Stimulated activated CD4-positive, alpha-beta T cell treated with anti-CD3 and anti-CD28 coated beads, TNF-alpha, amount 100 ng/mL, for 48 hours (primary cell): ENCODE measurements at regions not wholly inside any gene's neighbourhood (a gene's known extent, or its start where the extent isn't known, plus 50 kb on each side); places are given as distances from the start of the nearest gene placed in this dataset.
"Not testable (repeated sequence)": the region's sequence is repeated elsewhere in the genome, so short reads cannot be mapped to it uniquely, and the experiment has no call there.

Source experiments
- DNase-seq, 3 donors: peaks; one replicate each; pipeline ENCODE4 v3.0.0-alpha.2; 2020; ENCODE audit warnings: low read depth in 3 of 3

GRCh38 chr3:67064105-67064504 lies 66.0 kb downstream of the KBTBD8 start:
- DNase-seq, result no peak

GRCh38 chr3:67067251-67067650 lies 69.1 kb downstream of the KBTBD8 start:
- DNase-seq, result no peak

- DNase-seq, result not testable (repeated sequence)
Observed at GRCh38 chr3:67072640-67073039, 74.5 kb downstream of the KBTBD8 start.

- DNase-seq, result no peak
Observed at GRCh38 chr3:67073812-67074211, 75.7 kb downstream of the KBTBD8 start.

GRCh38 chr3:67075295-67075694 lies 77.2 kb downstream of the KBTBD8 start:
- DNase-seq, result no peak

GRCh38 chr3:67076607-67077006 lies 78.5 kb downstream of the KBTBD8 start:
- DNase-seq, result no peak

- no peak for DNase-seq
Observed at GRCh38 chr3:67077656-67078055, 79.5 kb downstream of the KBTBD8 start.

GRCh38 chr3:67082533-67083024 lies 84.5 kb downstream of the KBTBD8 start:
- DNase-seq, result no peak

- DNase-seq, result peak in 2 of 3 donors; percentile 21 to 37
Observed at GRCh38 chr3:67083277-67083676, 85.2 kb downstream of the KBTBD8 start.

- no peak for DNase-seq
Observed at GRCh38 chr3:67087788-67088187, 89.7 kb downstream of the KBTBD8 start.

- no peak for DNase-seq
Observed at GRCh38 chr3:67090474-67090873, 92.4 kb downstream of the KBTBD8 start.

GRCh38 chr3:67093305-67093704 lies 95.2 kb downstream of the KBTBD8 start:
- no peak for DNase-seq

- no peak for DNase-seq
Observed at GRCh38 chr3:67094167-67094566, 96.1 kb downstream of the KBTBD8 start.

- no peak for DNase-seq
Observed at GRCh38 chr3:67094774-67095173, 96.7 kb downstream of the KBTBD8 start.

- no peak for DNase-seq
Observed at GRCh38 chr3:67104388-67104787, 106.3 kb downstream of the KBTBD8 start.

- DNase-seq, result no peak
Observed at GRCh38 chr3:67106874-67107273, 108.8 kb downstream of the KBTBD8 start.

- DNase-seq, result no peak
Observed at GRCh38 chr3:67109651-67110204, 111.6 kb downstream of the KBTBD8 start.

GRCh38 chr3:67113802-67114407 lies 115.8 kb downstream of the KBTBD8 start:
- DNase-seq, result peak; percentile 71 to 77 (median 72)

- no peak for DNase-seq
Observed at GRCh38 chr3:67118122-67118521, 120.0 kb downstream of the KBTBD8 start.

- no peak for DNase-seq
Observed at GRCh38 chr3:67118635-67119034, 120.5 kb downstream of the KBTBD8 start.

- no peak for DNase-seq
Observed at GRCh38 chr3:67123914-67124313, 125.8 kb downstream of the KBTBD8 start.

GRCh38 chr3:67127254-67127653 lies 129.1 kb downstream of the KBTBD8 start:
- DNase-seq, result no peak

- no peak for DNase-seq
Observed at GRCh38 chr3:67142432-67142831, 144.3 kb downstream of the KBTBD8 start.

- DNase-seq, result no peak
Observed at GRCh38 chr3:67145738-67146137, 147.6 kb downstream of the KBTBD8 start.
